ENCODE measurements at regions not wholly inside any gene's neighbourhood (a gene's known extent, or its start where the extent isn't known, plus 50 kb on each side); places are given as distances from the start of the nearest gene placed in this dataset.

GRCh38 chr16:26982422-26982821 is 84.3 kb upstream of the C16orf82 start:
- ChIA-PET CTCF (ENCODE audit: unreplicated experiment) (no interaction called here), POLR2A (interaction anchor here (0.7 kb wide), 1 partner anchor 164 kb away, joined by 3 read pairs; no protein-coding TSS in a partner anchor)
- Histone ChIP-seq H3K9me2 (ENCODE audit: insufficient read depth, low read length) (no peaks in the 10 kb centered on the region), H3K79me2 (ENCODE audit: insufficient read depth, low read depth, low read length) (no peaks in the 10 kb centered on the region), H3K27ac (ENCODE audit: low read depth, low read length, poor library complexity, severe bottlenecking) (no peak overlapping the region), H4K20me1 (ENCODE audit: insufficient read depth, low read length) (no peaks in the 10 kb centered on the region), H3K4me1 (ENCODE audit: insufficient read depth, low read length, poor library complexity, severe bottlenecking) (no peaks in the 10 kb centered on the region), H2AFZ (ENCODE audit: low read length) (no peak overlapping the region), H3K4me3 (ENCODE audit: low read depth, low read length, poor library complexity, severe bottlenecking) (no peak overlapping the region), H3K9me3 (ENCODE audit: low read length) (no peaks in the 10 kb centered on the region), H3K36me3 (ENCODE audit: insufficient read depth, low read length) (no peaks in the 10 kb centered on the region), H3K4me2 (ENCODE audit: low read length) (no peak overlapping the region)
- TF ChIP-seq CTCF (conservative IDR thresholded peaks at IDR 0.05; ENCODE audit: low read length): no peak
- BruUV-seq (replicated peaks): no TSS peak
- no peak for DNase-seq (ENCODE audit: low spot score)
- intact Hi-C loops (cut with micrococcal nuclease; ENCODE audit: unreplicated experiment): no loop called here

- H2AFZ ChIP-seq (ENCODE audit: low read length): no peak overlapping the region
- TF ChIP-seq EZH2phosphoT487 (IDR thresholded peaks at IDR 0.05; ENCODE audit: borderline replicate concordance, low read depth, low read length) (no peak), CTCF (conservative IDR thresholded peaks at IDR 0.05; ENCODE audit: low read length) (no peak)
- H3K4me3 ChIP-seq (ENCODE audit: low read depth, low read length, poor library complexity, severe bottlenecking): no peak overlapping the region
- H3K36me3 ChIP-seq (ENCODE audit: insufficient read depth, low read length): no peaks in the 10 kb centered on the region
- no peaks in the 10 kb centered on the region for H3K79me2 ChIP-seq (ENCODE audit: insufficient read depth, low read depth, low read length)
- no peak overlapping the region for H3K4me2 ChIP-seq (ENCODE audit: low read length)
- no peak for DNase-seq (ENCODE audit: low spot score)
- H3K9me3 ChIP-seq (ENCODE audit: low read length): no peaks in the 10 kb centered on the region
- no peaks in the 10 kb centered on the region for H3K9me2 ChIP-seq (ENCODE audit: insufficient read depth, low read length)
- no peaks in the 10 kb centered on the region for H3K4me1 ChIP-seq (ENCODE audit: insufficient read depth, low read length, poor library complexity, severe bottlenecking)
- no TSS peak for BruUV-seq (replicated peaks)
- CTCF ChIA-PET (ENCODE audit: unreplicated experiment): no interaction called here
- no peaks in the 10 kb centered on the region for H4K20me1 ChIP-seq (ENCODE audit: insufficient read depth, low read length)
- H3K27ac ChIP-seq (ENCODE audit: low read depth, low read length, poor library complexity, severe bottlenecking): no peak overlapping the region
- POLR2A ChIA-PET: no interaction called here
- intact Hi-C loops (cut with micrococcal nuclease; ENCODE audit: unreplicated experiment): no loop called here
Measured at GRCh38 chr16:26983426-26983825, 83.3 kb upstream of the C16orf82 start.

- no peaks in the 10 kb centered on the region for H3K36me3 ChIP-seq (ENCODE audit: insufficient read depth, low read length)
- intact Hi-C loops (cut with micrococcal nuclease; ENCODE audit: unreplicated experiment): no loop called here
- TF ChIP-seq CTCF (conservative IDR thresholded peaks at IDR 0.05; ENCODE audit: low read length) (no peak), EZH2phosphoT487 (IDR thresholded peaks at IDR 0.05; ENCODE audit: borderline replicate concordance, low read depth, low read length) (no peak)
- H3K79me2 ChIP-seq (ENCODE audit: insufficient read depth, low read depth, low read length): no peaks in the 10 kb centered on the region
- ChIA-PET CTCF (ENCODE audit: unreplicated experiment) (no interaction called here), POLR2A (no interaction called here)
- no peak overlapping the region for H3K4me3 ChIP-seq (ENCODE audit: low read depth, low read length, poor library complexity, severe bottlenecking)
- no peak overlapping the region for H3K4me2 ChIP-seq (ENCODE audit: low read length)
- H3K9me3 ChIP-seq (ENCODE audit: low read length): no peaks in the 10 kb centered on the region
- H3K9me2 ChIP-seq (ENCODE audit: insufficient read depth, low read length): no peaks in the 10 kb centered on the region
- no TSS peak for BruUV-seq (replicated peaks)
- no peak overlapping the region for H2AFZ ChIP-seq (ENCODE audit: low read length)
- H4K20me1 ChIP-seq (ENCODE audit: insufficient read depth, low read length): no peaks in the 10 kb centered on the region
- no peaks in the 10 kb centered on the region for H3K4me1 ChIP-seq (ENCODE audit: insufficient read depth, low read length, poor library complexity, severe bottlenecking)
- DNase-seq (ENCODE audit: low spot score): no peak
- H3K27ac ChIP-seq (ENCODE audit: low read depth, low read length, poor library complexity, severe bottlenecking): no peak overlapping the region
Measured at GRCh38 chr16:26985100-26986065, 81.3 kb upstream of the C16orf82 start.
